ENCODE measurements at regions not wholly inside any gene's neighbourhood (a gene's known extent, or its start where the extent isn't known, plus 50 kb on each side); places are given as distances from the start of the nearest gene placed in this dataset.
A peak's percentile ranks its signal among the peaks of the same experiment; 100 is the strongest.

- H4K20me1 ChIP-seq (ENCODE audit: insufficient read depth, low read length), result no peaks in the 10 kb centered on the region
- no peaks in the 10 kb centered on the region for H3K27me3 ChIP-seq (replicated peaks; ENCODE audit: insufficient read depth, low read length)
- H3K9me3 ChIP-seq (replicated peaks; ENCODE audit: insufficient read depth, low read length), result no peaks in the 10 kb centered on the region
- no peaks in the 10 kb centered on the region for H3K36me3 ChIP-seq (replicated peaks; ENCODE audit: insufficient read depth, low read length)
- DNase-seq, result peak; percentile 19
- H3K4me1 ChIP-seq (ENCODE audit: low read length), result no peaks in the 10 kb centered on the region
- H3K4me2 ChIP-seq (ENCODE audit: low read depth, low read length), result peak overlapping the region; percentile 71; the same call in 1 of the 2 replicates
- no peaks in the 10 kb centered on the region for H3K79me2 ChIP-seq (ENCODE audit: low read length)
- no peaks in the 10 kb centered on the region for H3F3A ChIP-seq (ENCODE audit: insufficient read depth, low read length)
- peak overlapping the region; percentile 44 for H2AFZ ChIP-seq (ENCODE audit: low read length)
- H3K9me2 ChIP-seq (replicated peaks; ENCODE audit: insufficient read depth, low read length), result no peaks in the 10 kb centered on the region
- peak overlapping the region; percentile 48; the same call in 1 of the 2 replicates for H3K4me3 ChIP-seq (ENCODE audit: low read length)
- no peak for TF ChIP-seq CTCF (IDR thresholded peaks at IDR 0.05; ENCODE audit: low read length)
- no peak for TF ChIP-seq EZH2phosphoT487 (IDR thresholded peaks at IDR 0.05; ENCODE audit: low read length)
- TF ChIP-seq EZH2 (optimal IDR thresholded peaks at IDR 0.05; ENCODE audit: low read depth, low read length), result no peak
- H3K9ac ChIP-seq (ENCODE audit: low read length), result no peak overlapping the region
- H3K27ac ChIP-seq (ENCODE audit: low read length), result no peak overlapping the region
Observed at GRCh38 chr3:126287536-126288241, 69.5 kb downstream of the KLF15 start.

GRCh38 chr3:126287171-126287535 lies 70.1 kb downstream of the KLF15 start:
- Histone ChIP-seq H3K4me2 (ENCODE audit: low read depth, low read length) (peak overlapping the region; percentile 71; the same call in 1 of the 2 replicates), H3K9me3 (replicated peaks; ENCODE audit: insufficient read depth, low read length) (no peaks in the 10 kb centered on the region), H4K20me1 (ENCODE audit: insufficient read depth, low read length) (no peaks in the 10 kb centered on the region), H3K4me1 (ENCODE audit: low read length) (no peaks in the 10 kb centered on the region), H3K27ac (ENCODE audit: low read length) (no peak overlapping the region), H3K36me3 (replicated peaks; ENCODE audit: insufficient read depth, low read length) (no peaks in the 10 kb centered on the region), H3K27me3 (replicated peaks; ENCODE audit: insufficient read depth, low read length) (no peaks in the 10 kb centered on the region), H3K9ac (ENCODE audit: low read length) (no peak overlapping the region), H3K79me2 (ENCODE audit: low read length) (no peaks in the 10 kb centered on the region), H2AFZ (ENCODE audit: low read length) (peak overlapping the region; percentile 44; the same call in 1 of the 2 replicates), H3K4me3 (ENCODE audit: low read length) (peak overlapping the region; percentile 48; the same call in 1 of the 2 replicates), H3F3A (ENCODE audit: insufficient read depth, low read length) (no peaks in the 10 kb centered on the region), H3K9me2 (replicated peaks; ENCODE audit: insufficient read depth, low read length) (no peaks in the 10 kb centered on the region)
- no peak for DNase-seq
- no peak for TF ChIP-seq EZH2phosphoT487 (IDR thresholded peaks at IDR 0.05; ENCODE audit: low read length)
- TF ChIP-seq CTCF (IDR thresholded peaks at IDR 0.05; ENCODE audit: low read length), result no peak
- no peak for TF ChIP-seq EZH2 (optimal IDR thresholded peaks at IDR 0.05; ENCODE audit: low read depth, low read length)

- Histone ChIP-seq H3K36me3 (replicated peaks; ENCODE audit: insufficient read depth, low read length) (no peaks in the 10 kb centered on the region), H3K9ac (ENCODE audit: low read length) (no peak overlapping the region), H3F3A (ENCODE audit: insufficient read depth, low read length) (no peaks in the 10 kb centered on the region), H2AFZ (ENCODE audit: low read length) (no peak overlapping the region), H3K27ac (ENCODE audit: low read length) (no peak overlapping the region), H3K4me3 (ENCODE audit: low read length) (no peak overlapping the region), H3K4me2 (ENCODE audit: low read depth, low read length) (no peak overlapping the region), H4K20me1 (ENCODE audit: insufficient read depth, low read length) (no peaks in the 10 kb centered on the region), H3K27me3 (replicated peaks; ENCODE audit: insufficient read depth, low read length) (no peaks in the 10 kb centered on the region), H3K9me3 (replicated peaks; ENCODE audit: insufficient read depth, low read length) (no peaks in the 10 kb centered on the region), H3K79me2 (ENCODE audit: low read length) (no peaks in the 10 kb centered on the region), H3K4me1 (ENCODE audit: low read length) (no peaks in the 10 kb centered on the region), H3K9me2 (replicated peaks; ENCODE audit: insufficient read depth, low read length) (no peaks in the 10 kb centered on the region)
- no peak for DNase-seq
- no peak for TF ChIP-seq CTCF (IDR thresholded peaks at IDR 0.05; ENCODE audit: low read length)
- no peak for TF ChIP-seq EZH2phosphoT487 (IDR thresholded peaks at IDR 0.05; ENCODE audit: low read length)
- TF ChIP-seq EZH2 (optimal IDR thresholded peaks at IDR 0.05; ENCODE audit: low read depth, low read length), result no peak
Observed at GRCh38 chr3:126285369-126285768, 71.8 kb downstream of the KLF15 start.
